GM12878 (cell line): ENCODE measurements at regions not wholly inside any gene's neighbourhood (a gene's known extent, or its start where the extent isn't known, plus 50 kb on each side); places are given as distances from the start of the nearest gene placed in this dataset.

Experiments
- ATAC-seq: fragments of 200-7000 bp; cut with Tn5 transposase; 3 replicates; pipeline ENCODE4 v1.9.1; 2020; ENCODE audit warnings: mild to moderate bottlenecking, moderate library complexity
- BruUV-seq: library from RNA; stranded (reverse); fragments of 400-500 nt; replicated peaks from 2 replicates; lab custom pipeline; 2021; lab: Mats Ljungman, UMichigan
- CTCF ChIA-PET: fragments of 300-600 bp; sonication (Branson Sonifier 250); formaldehyde crosslinking; extraction: SDS; loops from one replicate; lab custom pipeline; 2021; ENCODE audit warnings: inconsistent platforms; lab: Yijun Ruan, JAX
- POLR2A ChIA-PET: fragments of 350-600 bp; formaldehyde crosslinking; extraction: SDS; loops from one replicate; lab custom pipeline; 2021; ENCODE audit warnings: inconsistent platforms; lab: Charles Lee
- RAD21 ChIA-PET: fragments of 300-600 bp; sonication (Branson Sonifier 250); formaldehyde crosslinking; loops from one replicate; lab custom pipeline; 2023; ENCODE audit warnings: antibody characterized with exemption; ENCODE audit not compliant: unreplicated experiment; lab: Charles Lee
- SMC1A ChIA-PET: fragments of 300-600 bp; sonication (Branson Sonifier 250); formaldehyde crosslinking; loops from one replicate; lab custom pipeline; 2023; ENCODE audit not compliant: unreplicated experiment, uncharacterized antibody; lab: Charles Lee
- DNase-seq: peaks from one replicate; pipeline ENCODE4 v3.0.0-alpha.2; 2011; ENCODE audit warnings: low read depth, low spot score
- FAIRE-seq: peaks from 3 replicates; lab custom pipeline; 2011; peaks lifted over from hg19 to GRCh38; lab: Jason Lieb, UNC
- H2AFZ ChIP-seq: 2 replicates; pipeline ENCODE4 v1.6.0; 2011; ENCODE audit warnings: low read depth, low read length, control low read depth; ENCODE audit not compliant: control insufficient read depth
- H3K27ac ChIP-seq: 2 replicates; pipeline ENCODE4 v1.5.1; 2011; ENCODE audit warnings: control low read depth; ENCODE audit not compliant: control insufficient read depth, insufficient read depth
- H3K27me3 ChIP-seq, 2 experiments: replicated peaks in 1 of 2; 2 replicates each; pipeline versions ENCODE4 v1.6.0 to v1.6.1; 2011; ENCODE audit warnings: low read length in 1 of 2; ENCODE audit not compliant: control insufficient read depth in 2 of 2, insufficient read depth in 2 of 2
- H3K36me3 ChIP-seq, 2 experiments: 2 replicates each; pipeline ENCODE4 v1.5.1; 2011; ENCODE audit warnings: low read length in 1 of 2; ENCODE audit not compliant: control insufficient read depth in 2 of 2, insufficient read depth in 2 of 2
- H3K4me1 ChIP-seq: 2 replicates; pipeline ENCODE4 v1.6.1; 2011; ENCODE audit warnings: mild to moderate bottlenecking, low read length, moderate library complexity, mixed read lengths; ENCODE audit not compliant: control insufficient read depth, insufficient read depth
- H3K4me2 ChIP-seq: 2 replicates; pipeline ENCODE4 v1.6.0; 2011; ENCODE audit warnings: control low read depth; ENCODE audit not compliant: control insufficient read depth, insufficient read depth
- H3K4me3 ChIP-seq: fragments of 200-600 bp; sonication (generic); 2 replicates; pipeline ENCODE4 v1.5.1; 2016
- H3K79me2 ChIP-seq: 2 replicates; pipeline ENCODE4 v1.6.0; 2011; ENCODE audit warnings: low read length; ENCODE audit not compliant: control insufficient read depth, insufficient read depth
- H3K9ac ChIP-seq: 2 replicates; pipeline ENCODE4 v1.8.0; 2011; ENCODE audit warnings: low read length, control low read depth, mixed read lengths; ENCODE audit not compliant: control insufficient read depth, insufficient read depth
- H3K9me3 ChIP-seq: replicated peaks from 3 replicates; pipeline ENCODE4 v1.5.1; 2011; ENCODE audit warnings: mild to moderate bottlenecking, low read length; ENCODE audit not compliant: control insufficient read depth, insufficient read depth
- H4K20me1 ChIP-seq: 2 replicates; pipeline ENCODE4 v1.6.0; 2011; ENCODE audit not compliant: control insufficient read depth, insufficient read depth
- ATF2 ChIP-seq: IDR thresholded peaks from 2 replicates; pipeline ENCODE4 v1.6.1; 2012; ENCODE audit warnings: low read length, inconsistent platforms
- BACH1 ChIP-seq: fragments of 450-650 bp; IDR thresholded peaks from 2 replicates; pipeline ENCODE4 v1.6.1; 2017; ENCODE audit warnings: mild to moderate bottlenecking, borderline replicate concordance
- CEBPB ChIP-seq, 2 experiments: fragments of 150-350 bp in 1 of 2; IDR thresholded peaks; 2 replicates each; pipeline ENCODE4 v1.6.1; 2012 to 2014; ENCODE audit warnings: low read depth in 2 of 2, low read length in 2 of 2, borderline replicate concordance in 1 of 2, inconsistent platforms in 1 of 2
- EP300 ChIP-seq, 2 experiments: fragments of 150-350 bp in 1 of 2; IDR thresholded peaks; 2 replicates each; pipeline ENCODE4 v1.6.1; 2011 to 2012; ENCODE audit warnings: low read depth in 2 of 2, low read length in 2 of 2, borderline replicate concordance in 1 of 2, improper control_type of control experiment in 1 of 2, inconsistent platforms in 1 of 2; ENCODE audit not compliant: control insufficient read depth in 1 of 2
- HDAC2 ChIP-seq: fragments of 200-600 bp; sonication (generic); IDR thresholded peaks from 2 replicates; pipeline ENCODE4 v1.6.1; 2017
- HDGF ChIP-seq: fragments of 450-650 bp; IDR thresholded peaks from 2 replicates; pipeline ENCODE4 v1.6.1; 2016; ENCODE audit warnings: antibody characterized with exemption
- IKZF2 ChIP-seq, 2 experiments: fragments of 450-650 bp; IDR thresholded peaks; 2 replicates each; pipeline ENCODE4 v1.6.1; 2017; ENCODE audit warnings: mild to moderate bottlenecking in 2 of 2, moderate library complexity in 2 of 2
- MXI1 ChIP-seq: fragments of 150-350 bp; IDR thresholded peaks from 2 replicates; pipeline ENCODE4 v1.6.1; 2011; ENCODE audit warnings: low read depth, mild to moderate bottlenecking, inconsistent platforms, low read length, improper control_type of control experiment
- SP1 ChIP-seq: IDR thresholded peaks from one replicate; pipeline ENCODE4 v1.6.1; 2011; ENCODE audit warnings: low read depth, low read length
- TBL1XR1 ChIP-seq: IDR thresholded peaks from 2 replicates; pipeline ENCODE4 v1.6.1; 2012; ENCODE audit warnings: low read depth, low read length, improper control_type of control experiment
- TCF7 ChIP-seq: IDR thresholded peaks from 2 replicates; pipeline ENCODE4 v1.6.1; 2014; ENCODE audit warnings: antibody characterized with exemption, borderline replicate concordance
- ZBTB40 ChIP-seq: fragments of 450-650 bp; IDR thresholded peaks from 2 replicates; pipeline ENCODE4 v1.6.1; 2016; ENCODE audit warnings: mild to moderate bottlenecking, moderate library complexity, borderline replicate concordance
- ZNF207 ChIP-seq: fragments of 450-650 bp; IDR thresholded peaks from 2 replicates; pipeline ENCODE4 v1.6.1; 2014; ENCODE audit warnings: antibody characterized with exemption, mild to moderate bottlenecking, borderline replicate concordance
- ZNF622 ChIP-seq: fragments of 450-650 bp; IDR thresholded peaks from 2 replicates; pipeline ENCODE4 v1.6.1; 2017; ENCODE audit warnings: mild to moderate bottlenecking, inconsistent platforms
- WGBS: methylation state at CpG from one replicate; pipeline ENCODE4 v1.1.6; 2016; ENCODE audit warnings: low lambda C conversion rate; ENCODE audit not compliant: insufficient replicate concordance, insufficient coverage; ENCODE audit errors: missing lambda C conversion rate; 5-methylcytosine and 5-hydroxymethylcytosine counted together
- in situ Hi-C: fragments of 300-500 bp; cut with MboI; formaldehyde crosslinking; loops from 9 replicates; pipeline ENCODE4 v1.14.3; 2018; ENCODE audit warnings: mixed read lengths
- intact Hi-C: fragments of 100-400 bp; cut with micrococcal nuclease; formaldehyde crosslinking; loops from one replicate; pipeline ENCODE4 v1.14.2; 2022; ENCODE audit not compliant: unreplicated experiment
- TF ChIP-seq, protein P1 (sequence below): fragments of 450-650 bp; IDR thresholded peaks from 2 replicates; pipeline ENCODE4 v1.6.1; 2018; ENCODE audit warnings: borderline replicate concordance, mild to moderate bottlenecking; ENCODE audit not compliant: partially characterized antibody

DNA sequence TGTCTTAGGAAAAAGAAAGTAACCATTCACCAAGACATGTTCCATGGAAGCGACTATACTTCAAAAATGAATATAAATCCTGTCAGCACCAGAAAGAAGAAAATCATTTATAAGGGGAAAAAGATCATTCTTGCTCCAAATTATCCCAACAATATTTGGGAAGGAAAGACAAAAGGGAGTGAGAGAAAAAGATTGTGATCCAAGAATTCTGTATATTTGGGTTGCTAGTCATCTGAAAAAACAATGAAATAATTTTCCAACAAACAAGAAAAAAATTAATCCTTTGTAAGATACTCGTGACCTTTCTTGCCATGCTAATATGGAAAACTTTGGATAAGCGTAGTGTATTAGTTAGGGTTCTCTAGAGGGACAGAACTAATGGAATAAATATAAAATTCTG lies 163.2 kb upstream of the ZNF32 start (continued):
- no peak for TF ChIP-seq ZBTB40
- TF ChIP-seq ZNF622 = no peak
- TF ChIP-seq BACH1 = no peak

DNA sequence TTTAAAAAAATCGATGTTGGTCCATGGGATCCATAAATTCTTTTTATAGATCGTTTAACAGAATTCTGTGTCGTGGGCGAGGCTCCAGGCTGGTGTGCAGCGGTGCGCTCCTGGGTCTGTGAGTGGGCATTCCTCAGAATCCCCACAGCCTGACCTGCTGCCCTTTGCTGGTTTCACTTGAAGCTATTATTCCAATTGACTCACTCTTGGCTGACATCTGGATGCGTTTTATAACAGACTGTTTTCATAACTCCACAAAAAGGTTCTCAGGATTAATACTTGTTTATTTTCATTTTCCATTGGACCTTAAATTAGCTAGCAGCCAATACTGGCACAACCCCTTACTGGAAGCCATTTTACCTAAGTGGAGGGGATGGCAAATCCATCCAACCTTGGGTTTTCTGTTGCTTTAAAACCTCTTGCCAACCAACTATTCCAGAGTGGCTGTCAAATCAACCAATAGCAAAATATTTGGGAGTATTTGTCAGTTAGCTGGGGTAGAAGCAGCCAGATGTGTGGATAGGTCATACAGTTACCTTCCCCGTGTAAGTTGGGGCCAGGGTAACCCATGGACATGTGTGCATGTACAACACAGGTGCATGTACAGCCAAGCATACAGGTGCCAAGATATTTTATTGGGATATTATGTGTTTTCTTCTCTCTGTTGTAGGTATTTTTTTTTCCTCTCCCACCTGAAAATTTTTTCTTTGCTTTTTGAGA lies 160.7 kb upstream of the ZNF32 start:
- Histone ChIP-seq H3K4me1 (no peaks in the 10 kb centered on the region), H3K27ac (no peak overlapping the region), H3K4me3 (no peak overlapping the region), H3K4me2 (no peak overlapping the region), H4K20me1 (no peaks in the 10 kb centered on the region), H2AFZ (no peak overlapping the region), H3K79me2 (no peaks in the 10 kb centered on the region), H3K9me3 (no peaks in the 10 kb centered on the region; the same call in 2 of the 3 replicates), H3K9ac (no peak overlapping the region), H3K27me3 (no peaks in the 10 kb centered on the region; a peak in 2 of 4 replicates), H3K36me3 (no peaks in the 10 kb centered on the region)
- FAIRE-seq (no peak), ATAC-seq (no peak), DNase-seq (no peak)
- SMC1A ChIA-PET = no interaction called here
- POLR2A ChIA-PET = no interaction called here
- in situ Hi-C loops (no loop called here), intact Hi-C loops (no loop called here)
- CTCF ChIA-PET = no interaction called here
- WGBS = 76% methylated on average over 8 of the region's 8 CpGs
- no TSS peak for BruUV-seq
- RAD21 ChIA-PET = no interaction called here
- TF ChIP-seq TBL1XR1 (no peak), ZNF207 (no peak), SP1 (no peak), IKZF2 (IDR thresholded peaks at IDR 0.05) (no peak), HDGF (no peak), TCF7 (no peak), HDAC2 (no peak), MXI1 (no peak), ATF2 (no peak), EP300 (IDR thresholded peaks at IDR 0.05; ENCODE audit: borderline replicate concordance in 1 of 2, control insufficient read depth in 1 of 2, low read depth in 2 of 2, low read length in 2 of 2) (no peak), CEBPB (IDR thresholded peaks at IDR 0.05; ENCODE audit: borderline replicate concordance in 1 of 2, low read depth in 2 of 2, low read length in 2 of 2) (no peak)
- TF ChIP-seq, protein P1, sequence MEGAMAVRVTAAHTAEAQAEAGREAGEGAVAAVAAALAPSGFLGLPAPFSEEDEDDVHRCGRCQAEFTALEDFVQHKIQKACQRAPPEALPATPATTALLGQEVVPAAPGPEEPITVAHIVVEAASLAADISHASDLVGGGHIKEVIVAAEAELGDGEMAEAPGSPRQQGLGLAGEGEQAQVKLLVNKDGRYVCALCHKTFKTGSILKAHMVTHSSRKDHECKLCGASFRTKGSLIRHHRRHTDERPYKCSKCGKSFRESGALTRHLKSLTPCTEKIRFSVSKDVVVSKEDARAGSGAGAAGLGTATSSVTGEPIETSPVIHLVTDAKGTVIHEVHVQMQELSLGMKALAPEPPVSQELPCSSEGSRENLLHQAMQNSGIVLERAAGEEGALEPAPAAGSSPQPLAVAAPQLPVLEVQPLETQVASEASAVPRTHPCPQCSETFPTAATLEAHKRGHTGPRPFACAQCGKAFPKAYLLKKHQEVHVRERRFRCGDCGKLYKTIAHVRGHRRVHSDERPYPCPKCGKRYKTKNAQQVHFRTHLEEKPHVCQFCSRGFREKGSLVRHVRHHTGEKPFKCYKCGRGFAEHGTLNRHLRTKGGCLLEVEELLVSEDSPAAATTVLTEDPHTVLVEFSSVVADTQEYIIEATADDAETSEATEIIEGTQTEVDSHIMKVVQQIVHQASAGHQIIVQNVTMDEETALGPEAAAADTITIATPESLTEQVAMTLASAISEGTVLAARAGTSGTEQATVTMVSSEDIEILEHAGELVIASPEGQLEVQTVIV = no peak
